ENCODE measurements at regions not wholly inside any gene's neighbourhood (a gene's known extent, or its start where the extent isn't known, plus 50 kb on each side); places are given as distances from the start of the nearest gene placed in this dataset.

DNA sequence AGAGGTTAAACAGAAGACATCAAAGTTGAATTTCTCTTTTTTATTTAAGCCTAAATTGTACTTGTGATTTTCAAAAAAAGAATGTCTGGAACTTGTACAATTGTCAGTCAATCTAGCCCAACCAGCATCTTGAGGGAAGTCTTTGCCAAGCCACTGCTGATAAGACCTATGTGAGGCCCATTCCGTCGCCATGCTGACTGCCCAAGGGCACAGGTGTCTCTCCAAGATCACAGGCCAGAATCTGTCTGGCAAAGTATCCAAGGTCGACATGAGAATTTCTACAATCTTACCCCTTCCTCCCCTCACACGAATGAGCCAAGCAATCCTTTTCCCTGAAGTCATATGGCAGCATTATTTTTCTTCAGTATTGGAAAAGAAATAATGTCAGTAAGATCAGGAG is 614.5 kb downstream of the CBLN4 start:
- no peak overlapping the region for H3K4me3 Mint-ChIP-seq (ENCODE audit: unreplicated experiment)
- no peaks in the 10 kb centered on the region for H3K9me3 Mint-ChIP-seq (ENCODE audit: unreplicated experiment)
- TF ChIP-seq, protein P1, sequence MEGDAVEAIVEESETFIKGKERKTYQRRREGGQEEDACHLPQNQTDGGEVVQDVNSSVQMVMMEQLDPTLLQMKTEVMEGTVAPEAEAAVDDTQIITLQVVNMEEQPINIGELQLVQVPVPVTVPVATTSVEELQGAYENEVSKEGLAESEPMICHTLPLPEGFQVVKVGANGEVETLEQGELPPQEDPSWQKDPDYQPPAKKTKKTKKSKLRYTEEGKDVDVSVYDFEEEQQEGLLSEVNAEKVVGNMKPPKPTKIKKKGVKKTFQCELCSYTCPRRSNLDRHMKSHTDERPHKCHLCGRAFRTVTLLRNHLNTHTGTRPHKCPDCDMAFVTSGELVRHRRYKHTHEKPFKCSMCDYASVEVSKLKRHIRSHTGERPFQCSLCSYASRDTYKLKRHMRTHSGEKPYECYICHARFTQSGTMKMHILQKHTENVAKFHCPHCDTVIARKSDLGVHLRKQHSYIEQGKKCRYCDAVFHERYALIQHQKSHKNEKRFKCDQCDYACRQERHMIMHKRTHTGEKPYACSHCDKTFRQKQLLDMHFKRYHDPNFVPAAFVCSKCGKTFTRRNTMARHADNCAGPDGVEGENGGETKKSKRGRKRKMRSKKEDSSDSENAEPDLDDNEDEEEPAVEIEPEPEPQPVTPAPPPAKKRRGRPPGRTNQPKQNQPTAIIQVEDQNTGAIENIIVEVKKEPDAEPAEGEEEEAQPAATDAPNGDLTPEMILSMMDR (IDR thresholded peaks at IDR 0.05; ENCODE audit: partially characterized antibody, unreplicated experiment): no peak
- H3K36me3 Mint-ChIP-seq (ENCODE audit: unreplicated experiment): no peaks in the 10 kb centered on the region
- H3K4me1 Mint-ChIP-seq (ENCODE audit: low read depth, unreplicated experiment): no peaks in the 10 kb centered on the region
- no peak for DNase-seq
- no peak overlapping the region for H3K27ac Mint-ChIP-seq (ENCODE audit: unreplicated experiment)
- H3K27me3 Mint-ChIP-seq (ENCODE audit: unreplicated experiment): no peaks in the 10 kb centered on the region

DNA sequence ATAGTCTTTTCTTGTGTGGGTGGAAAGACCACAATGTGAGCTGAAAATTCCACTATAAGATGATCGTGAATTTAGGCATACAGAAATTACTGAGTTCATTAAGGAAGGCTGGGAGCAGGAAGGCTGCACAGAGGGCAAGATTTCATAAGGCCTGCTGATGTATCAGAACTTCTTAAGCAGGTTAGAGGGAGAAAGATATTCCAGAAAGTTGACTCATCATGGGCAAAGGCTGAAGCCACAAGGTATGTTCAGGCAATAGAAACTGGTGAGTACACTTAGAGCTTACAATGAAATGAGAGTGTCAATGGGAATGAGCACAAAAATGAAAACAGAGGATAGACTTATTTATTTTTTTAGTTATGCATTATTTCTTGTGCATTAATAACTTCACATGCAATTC is 618.6 kb downstream of the CBLN4 start:
- Mint-ChIP-seq H3K4me1 (ENCODE audit: low read depth, unreplicated experiment) (no peaks in the 10 kb centered on the region), H3K27ac (ENCODE audit: unreplicated experiment) (no peak overlapping the region), H3K36me3 (ENCODE audit: unreplicated experiment) (no peaks in the 10 kb centered on the region), H3K27me3 (ENCODE audit: unreplicated experiment) (no peaks in the 10 kb centered on the region), H3K4me3 (ENCODE audit: unreplicated experiment) (no peak overlapping the region), H3K9me3 (ENCODE audit: unreplicated experiment) (peaks cover 2% of the 10 kb centered on the region)
- DNase-seq: no peak
- TF ChIP-seq, protein P1 (IDR thresholded peaks at IDR 0.05; ENCODE audit: partially characterized antibody, unreplicated experiment): no peak

DNA sequence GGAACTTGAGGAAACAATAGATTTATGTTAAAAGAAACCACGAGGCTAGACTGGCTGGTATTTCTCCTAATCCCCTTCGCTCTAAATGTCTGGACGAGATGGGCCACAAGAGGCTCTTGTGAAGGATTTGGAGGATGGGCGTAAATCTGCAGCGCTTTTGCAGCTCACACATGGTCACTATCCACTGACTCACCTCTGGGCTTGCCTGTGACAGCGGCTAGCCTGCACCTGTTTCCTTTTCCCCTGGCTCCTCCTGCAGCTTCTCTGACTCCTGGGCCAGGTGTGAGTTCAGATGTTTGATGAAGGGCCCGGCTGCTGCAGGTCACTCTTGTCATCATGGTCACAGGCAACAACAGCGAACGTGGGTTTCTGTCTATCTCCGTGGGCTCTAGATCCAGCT is 629.4 kb downstream of the CBLN4 start:
- Mint-ChIP-seq H3K4me3 (ENCODE audit: unreplicated experiment) (no peak overlapping the region), H3K4me1 (ENCODE audit: low read depth, unreplicated experiment) (no peaks in the 10 kb centered on the region), H3K27ac (ENCODE audit: unreplicated experiment) (no peak overlapping the region), H3K36me3 (ENCODE audit: unreplicated experiment) (no peaks in the 10 kb centered on the region), H3K9me3 (ENCODE audit: unreplicated experiment) (peaks cover 1% of the 10 kb centered on the region), H3K27me3 (ENCODE audit: unreplicated experiment) (no peaks in the 10 kb centered on the region)
- TF ChIP-seq, protein P1 (IDR thresholded peaks at IDR 0.05; ENCODE audit: partially characterized antibody, unreplicated experiment): no peak
- DNase-seq: no peak

DNA sequence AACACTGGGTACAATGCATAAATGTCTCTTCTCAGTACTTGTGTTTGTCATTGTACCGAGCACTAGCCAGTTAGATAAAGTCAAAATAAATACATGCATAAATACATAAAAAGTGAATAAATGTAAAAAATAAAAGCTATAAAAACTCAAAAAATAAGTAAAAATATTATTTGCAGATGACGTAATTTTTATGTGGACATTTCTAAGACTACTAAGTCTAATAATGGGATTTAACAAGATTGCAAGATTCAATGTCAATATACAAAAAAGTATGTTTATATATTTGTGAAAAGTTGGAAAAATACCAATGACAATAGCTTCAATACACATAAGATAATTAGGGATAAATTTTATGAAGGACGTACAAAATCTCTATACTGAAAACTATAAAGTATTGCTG is 639.6 kb downstream of the CBLN4 start:
- Mint-ChIP-seq H3K4me3 (ENCODE audit: unreplicated experiment) (no peak overlapping the region), H3K4me1 (ENCODE audit: low read depth, unreplicated experiment) (no peaks in the 10 kb centered on the region), H3K27ac (ENCODE audit: unreplicated experiment) (no peak overlapping the region), H3K27me3 (ENCODE audit: unreplicated experiment) (no peaks in the 10 kb centered on the region), H3K9me3 (ENCODE audit: unreplicated experiment) (peaks cover 4% of the 10 kb centered on the region), H3K36me3 (ENCODE audit: unreplicated experiment) (no peaks in the 10 kb centered on the region)
- TF ChIP-seq, protein P1 (IDR thresholded peaks at IDR 0.05; ENCODE audit: partially characterized antibody, unreplicated experiment): no peak
- DNase-seq: no peak

DNA sequence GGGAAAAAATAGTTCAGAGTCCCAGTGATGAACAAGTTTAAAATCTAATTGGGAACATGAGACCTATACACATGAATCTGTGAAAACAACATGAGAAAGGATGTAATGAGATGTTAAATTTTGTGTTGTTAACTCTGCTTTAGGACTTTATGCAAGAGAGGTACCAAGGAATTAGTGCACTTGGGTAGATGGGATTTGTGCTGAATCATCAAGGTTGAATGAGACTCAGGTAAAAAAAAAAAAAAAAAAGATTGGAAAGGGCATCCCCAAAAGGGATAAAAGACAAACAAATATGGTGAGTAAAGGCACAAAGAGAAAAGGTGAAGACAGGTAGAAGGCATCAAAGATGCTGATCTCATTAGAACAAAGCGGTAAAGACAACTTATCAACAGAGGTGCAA is 644.4 kb downstream of the CBLN4 start:
- no peaks in the 10 kb centered on the region for H3K27me3 Mint-ChIP-seq (ENCODE audit: unreplicated experiment)
- DNase-seq: no peak
- H3K36me3 Mint-ChIP-seq (ENCODE audit: unreplicated experiment): no peaks in the 10 kb centered on the region
- TF ChIP-seq, protein P1 (IDR thresholded peaks at IDR 0.05; ENCODE audit: partially characterized antibody, unreplicated experiment): no peak
- no peaks in the 10 kb centered on the region for H3K4me1 Mint-ChIP-seq (ENCODE audit: low read depth, unreplicated experiment)
- H3K27ac Mint-ChIP-seq (ENCODE audit: unreplicated experiment): no peak overlapping the region
- peaks cover 5% of the 10 kb centered on the region for H3K9me3 Mint-ChIP-seq (ENCODE audit: unreplicated experiment)
- H3K4me3 Mint-ChIP-seq (ENCODE audit: unreplicated experiment): no peak overlapping the region

All from glutamatergic neuron (in vitro differentiated cells).